HCT116 (cell line): ENCODE measurements at regions not wholly inside any gene's neighbourhood (a gene's known extent, or its start where the extent isn't known, plus 50 kb on each side); places are given as distances from the start of the nearest gene placed in this dataset.

ENCODE experiments used
- ATAC-seq: fragments of 200-7000 bp; cut with Tn5 transposase; 2 replicates; pipeline ENCODE4 v1.9.1; 2020; ENCODE audit warnings: mild to moderate bottlenecking, moderate library complexity
- BruUV-seq: library from RNA; stranded (reverse); fragments of 400-500 nt; replicated peaks from 2 replicates; lab custom pipeline; 2021; lab: Mats Ljungman, UMichigan
- CTCF ChIA-PET: fragments of 300-600 bp; sonication (Branson Sonifier 250); formaldehyde crosslinking; loops from one replicate; lab custom pipeline; 2021; ENCODE audit warnings: antibody characterized with exemption; lab: Charles Lee
- POLR2A ChIA-PET: fragments of 300-600, 350-600 bp; sonication (Branson Sonifier 250); formaldehyde crosslinking; loops from one replicate; lab custom pipeline; 2021; ENCODE audit warnings: antibody characterized with exemption; lab: Charles Lee
- RAD21 ChIA-PET, 2 experiments: fragments of 300-600 bp; sonication (Branson Sonifier 250); formaldehyde crosslinking; loops; one replicate each; lab custom pipeline; 2023; ENCODE audit warnings: low total read pairs in 2 of 2; ENCODE audit not compliant: uncharacterized antibody in 2 of 2, unreplicated experiment in 2 of 2, low non-redundant PET in 1 of 2; lab: Charles Lee
- DNase-seq: peaks from one replicate; pipeline ENCODE4 v3.0.0-alpha.2; 2010; ENCODE audit warnings: low read depth, low spot score
- H2AFZ ChIP-seq: fragments of 200-600 bp; shearing (Covaris generic), sonication (generic); 2 replicates; pipeline ENCODE4 v1.6.1; 2017; ENCODE audit warnings: low read depth, mixed run types, mixed read lengths, antibody characterized with exemption, low read length; ENCODE audit not compliant: poor library complexity, severe bottlenecking
- H3K27ac ChIP-seq: 2 replicates; pipeline ENCODE4 v1.5.1; 2012; ENCODE audit warnings: low read depth, low read length
- H3K27me3 ChIP-seq: fragments of 200-600 bp; sonication (generic); 2 replicates; pipeline ENCODE4 v1.6.1; 2016; ENCODE audit warnings: mixed run types, low read length, mixed read lengths; ENCODE audit not compliant: insufficient read depth
- H3K36me3 ChIP-seq, 2 experiments: fragments of 200-500 bp in 1 of 2; fragments of 200-600 bp in 1 of 2; sonication (Bioruptor generic) in 1 of 2; sonication (generic) in 1 of 2; 2 replicates each; pipeline versions ENCODE4 v1.5.1 to v1.6.1; 2014 to 2016; ENCODE audit warnings: low read length in 2 of 2, inconsistent platforms in 1 of 2, mixed read lengths in 1 of 2, mixed run types in 1 of 2; ENCODE audit not compliant: insufficient read depth in 2 of 2, control insufficient read depth in 1 of 2
- H3K4me1 ChIP-seq, 2 experiments: fragments of 200-600 bp in 1 of 2; sonication (generic) in 1 of 2; 2 replicates each; pipeline versions ENCODE4 v1.5.1 to v1.6.1; 2012 to 2017; ENCODE audit warnings: low read length in 2 of 2, inconsistent platforms in 1 of 2, mild to moderate bottlenecking in 1 of 2, mixed read lengths in 1 of 2, mixed run types in 1 of 2, moderate library complexity in 1 of 2; ENCODE audit not compliant: insufficient read depth in 2 of 2, control insufficient read depth in 1 of 2
- H3K4me2 ChIP-seq: fragments of 200-600 bp; sonication (generic); 2 replicates; pipeline ENCODE4 v1.6.1; 2017; ENCODE audit warnings: mixed run types, low read length, mixed read lengths
- H3K4me3 ChIP-seq, 2 experiments: fragments of 200-600 bp in 1 of 2; sonication (generic) in 1 of 2; replicated peaks in 1 of 2; 2 replicates each; pipeline ENCODE4 v1.5.1; 2011 to 2016; ENCODE audit warnings: low read length in 2 of 2, control low read depth in 1 of 2, low read depth in 1 of 2, mild to moderate bottlenecking in 1 of 2, mixed read lengths in 1 of 2, mixed run types in 1 of 2
- H3K79me2 ChIP-seq: fragments of 200-600 bp; sonication (generic); 2 replicates; pipeline ENCODE4 v1.6.1; 2017; ENCODE audit warnings: mild to moderate bottlenecking, mixed run types, low read length, moderate library complexity, mixed read lengths; ENCODE audit not compliant: insufficient read depth
- H3K9ac ChIP-seq: fragments of 200-600 bp; sonication (generic); 2 replicates; pipeline ENCODE4 v1.6.1; 2016; ENCODE audit warnings: low read length, mixed read lengths
- H3K9me2 ChIP-seq: fragments of 200-600 bp; sonication (generic), shearing (Covaris generic); 2 replicates; pipeline ENCODE4 v1.6.1; 2017; ENCODE audit warnings: mixed run types, mild to moderate bottlenecking, moderate library complexity; ENCODE audit not compliant: insufficient read depth
- H3K9me3 ChIP-seq, 2 experiments: fragments of 200-500 bp in 1 of 2; fragments of 200-600 bp in 1 of 2; sonication (Bioruptor generic) in 1 of 2; sonication (generic) in 1 of 2; 2 replicates each; pipeline ENCODE4 v1.6.1; 2014 to 2017; ENCODE audit warnings: low read length in 2 of 2, mixed read lengths in 2 of 2, inconsistent platforms in 1 of 2, low read depth in 1 of 2, mild to moderate bottlenecking in 1 of 2, mixed run types in 1 of 2, moderate library complexity in 1 of 2; ENCODE audit not compliant: control insufficient read depth in 1 of 2, insufficient read depth in 1 of 2
- H4K20me1 ChIP-seq: fragments of 200-600 bp; sonication (generic), shearing (Covaris generic); 2 replicates; pipeline ENCODE4 v1.6.1; 2017; ENCODE audit warnings: mixed run types, mild to moderate bottlenecking, moderate library complexity; ENCODE audit not compliant: insufficient read depth
- EGR1 ChIP-seq: IDR thresholded peaks from 2 replicates; pipeline ENCODE4 v1.6.1; 2012; ENCODE audit warnings: low read depth
- EZH2 ChIP-seq: fragments of 200-600 bp; sonication (generic); IDR thresholded peaks from 2 replicates; pipeline ENCODE4 v1.6.1; 2017; ENCODE audit warnings: antibody characterized with exemption, mixed run types
- SRF ChIP-seq: IDR thresholded peaks from 2 replicates; pipeline ENCODE4 v1.6.1; 2012; ENCODE audit warnings: low read depth
- TCF7L2 ChIP-seq: IDR thresholded peaks from 2 replicates; pipeline ENCODE4 v1.7.0; 2011; ENCODE audit warnings: borderline replicate concordance, inconsistent platforms; ENCODE audit not compliant: insufficient read depth, insufficient read length; ENCODE audit errors: extremely low read depth
- ZNF274 ChIP-seq: fragments of 200-500 bp; sonication (Bioruptor generic); IDR thresholded peaks from 2 replicates; pipeline ENCODE4 v1.6.1; 2014; ENCODE audit warnings: mild to moderate bottlenecking, low read depth, low read length, inconsistent platforms
- intact Hi-C: fragments of 100-400 bp; cut with micrococcal nuclease; formaldehyde crosslinking; loops from 2 replicates; pipeline ENCODE4 v1.10.0; 2022
- TF ChIP-seq, protein P1 (sequence below): IDR thresholded peaks from 2 replicates; pipeline ENCODE4 v1.6.1; 2012
- TF ChIP-seq, protein P2 (sequence below): IDR thresholded peaks from 2 replicates; pipeline ENCODE4 v1.6.1; 2012; ENCODE audit warnings: low read depth

DNA sequence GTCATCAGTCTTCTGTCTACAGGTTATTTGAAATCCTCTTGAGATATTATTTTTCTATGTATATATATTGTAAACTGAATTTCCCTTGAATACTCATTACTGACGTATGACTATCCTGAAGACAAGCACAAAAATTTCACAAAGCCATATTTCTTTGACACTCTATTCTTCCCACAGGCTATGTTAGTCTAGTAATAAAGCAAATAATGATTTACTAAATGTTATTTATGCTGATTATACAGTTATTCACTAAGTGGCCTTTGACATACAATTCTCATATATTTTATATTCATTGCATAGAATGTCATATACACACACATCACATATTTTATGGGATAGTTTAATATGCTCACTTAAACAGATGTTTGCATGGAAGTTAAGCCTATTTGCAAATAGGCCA is 793.0 kb upstream of the GRAMD2B start:
- no TSS peak for BruUV-seq
- Histone ChIP-seq H3K9ac (no peak overlapping the region), H3K36me3 (no peaks in the 10 kb centered on the region), H3K27ac (no peak overlapping the region), H4K20me1 (no peaks in the 10 kb centered on the region), H2AFZ (no peak overlapping the region), H3K9me3 (no peaks in the 10 kb centered on the region), H3K79me2 (no peaks in the 10 kb centered on the region), H3K9me2 (no peaks in the 10 kb centered on the region), H3K4me1 (no peaks in the 10 kb centered on the region), H3K4me3 (no peak overlapping the region), H3K27me3 (no peaks in the 10 kb centered on the region), H3K4me2 (no peak overlapping the region)
- no peak for TF ChIP-seq EZH2
- TF ChIP-seq, protein P1, sequence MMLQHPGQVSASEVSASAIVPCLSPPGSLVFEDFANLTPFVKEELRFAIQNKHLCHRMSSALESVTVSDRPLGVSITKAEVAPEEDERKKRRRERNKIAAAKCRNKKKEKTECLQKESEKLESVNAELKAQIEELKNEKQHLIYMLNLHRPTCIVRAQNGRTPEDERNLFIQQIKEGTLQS: no peak
- no peak for TF ChIP-seq TCF7L2
- TF ChIP-seq EGR1: no peak
- no peak for TF ChIP-seq ZNF274
- TF ChIP-seq, protein P2, sequence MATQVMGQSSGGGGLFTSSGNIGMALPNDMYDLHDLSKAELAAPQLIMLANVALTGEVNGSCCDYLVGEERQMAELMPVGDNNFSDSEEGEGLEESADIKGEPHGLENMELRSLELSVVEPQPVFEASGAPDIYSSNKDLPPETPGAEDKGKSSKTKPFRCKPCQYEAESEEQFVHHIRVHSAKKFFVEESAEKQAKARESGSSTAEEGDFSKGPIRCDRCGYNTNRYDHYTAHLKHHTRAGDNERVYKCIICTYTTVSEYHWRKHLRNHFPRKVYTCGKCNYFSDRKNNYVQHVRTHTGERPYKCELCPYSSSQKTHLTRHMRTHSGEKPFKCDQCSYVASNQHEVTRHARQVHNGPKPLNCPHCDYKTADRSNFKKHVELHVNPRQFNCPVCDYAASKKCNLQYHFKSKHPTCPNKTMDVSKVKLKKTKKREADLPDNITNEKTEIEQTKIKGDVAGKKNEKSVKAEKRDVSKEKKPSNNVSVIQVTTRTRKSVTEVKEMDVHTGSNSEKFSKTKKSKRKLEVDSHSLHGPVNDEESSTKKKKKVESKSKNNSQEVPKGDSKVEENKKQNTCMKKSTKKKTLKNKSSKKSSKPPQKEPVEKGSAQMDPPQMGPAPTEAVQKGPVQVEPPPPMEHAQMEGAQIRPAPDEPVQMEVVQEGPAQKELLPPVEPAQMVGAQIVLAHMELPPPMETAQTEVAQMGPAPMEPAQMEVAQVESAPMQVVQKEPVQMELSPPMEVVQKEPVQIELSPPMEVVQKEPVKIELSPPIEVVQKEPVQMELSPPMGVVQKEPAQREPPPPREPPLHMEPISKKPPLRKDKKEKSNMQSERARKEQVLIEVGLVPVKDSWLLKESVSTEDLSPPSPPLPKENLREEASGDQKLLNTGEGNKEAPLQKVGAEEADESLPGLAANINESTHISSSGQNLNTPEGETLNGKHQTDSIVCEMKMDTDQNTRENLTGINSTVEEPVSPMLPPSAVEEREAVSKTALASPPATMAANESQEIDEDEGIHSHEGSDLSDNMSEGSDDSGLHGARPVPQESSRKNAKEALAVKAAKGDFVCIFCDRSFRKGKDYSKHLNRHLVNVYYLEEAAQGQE: no peak
- no peak for TF ChIP-seq SRF
- intact Hi-C loops: no loop called here
- RAD21 ChIA-PET: no interaction called here
- ATAC-seq (no peak), DNase-seq (no peak)
- POLR2A ChIA-PET: no interaction called here
- CTCF ChIA-PET: no interaction called here
